Inferior parietal cortex (tissue), 1 donor: ENCODE measurements at regions not wholly inside any gene's neighbourhood (a gene's known extent, or its start where the extent isn't known, plus 50 kb on each side); places are given as distances from the start of the nearest gene placed in this dataset.
"Not testable (repeated sequence)": the region's sequence is repeated elsewhere in the genome, so short reads cannot be mapped to it uniquely, and the experiment has no call there.

Experiments used
- DNase-seq: peaks from one replicate; pipeline ENCODE4 v3.0.0-alpha.2; 2016; ENCODE audit errors: extremely low spot score

DNA sequence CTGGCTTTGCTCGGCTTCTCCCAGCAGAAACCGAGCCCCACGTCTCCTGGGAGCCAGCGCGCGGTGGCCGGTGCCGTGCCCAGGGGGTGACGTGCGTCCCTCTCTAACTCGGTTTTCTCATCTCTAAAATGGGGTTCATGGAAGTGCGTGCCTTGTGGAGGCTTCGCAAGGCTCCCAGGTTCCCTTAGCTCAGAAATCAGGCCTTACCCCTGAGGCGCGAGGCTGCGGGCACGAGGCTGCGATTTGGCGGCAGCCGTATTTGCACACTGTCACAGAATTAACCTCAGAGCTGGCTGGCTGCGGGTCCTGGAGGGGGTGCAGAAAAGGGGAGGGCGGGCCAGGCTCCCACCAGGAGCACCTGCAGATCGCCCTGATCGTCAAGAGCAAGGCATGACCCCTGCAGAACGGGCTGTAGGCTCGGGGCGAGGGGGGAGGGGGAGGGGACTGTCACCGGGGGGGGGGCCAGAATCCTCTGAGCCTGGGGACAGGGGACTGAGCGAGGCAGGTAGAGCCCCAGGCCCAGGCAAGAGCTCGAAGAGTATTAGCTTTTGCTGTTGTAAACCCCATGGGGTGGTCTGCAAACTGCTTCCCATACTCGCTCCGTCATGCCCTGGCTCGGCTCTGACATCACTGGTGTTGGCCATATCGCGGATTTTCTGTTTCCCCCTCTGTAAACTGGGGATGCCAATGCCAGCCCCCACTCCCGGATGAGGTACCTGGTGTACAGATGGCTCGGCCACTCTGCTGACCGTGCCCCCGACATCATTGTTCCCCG, 62.2 kb downstream of the CCNE1 start:
- no peak for DNase-seq

- no peak for DNase-seq
Measured at GRCh38 chr19:29875931-29876330, 64.1 kb downstream of the CCNE1 start.

DNA sequence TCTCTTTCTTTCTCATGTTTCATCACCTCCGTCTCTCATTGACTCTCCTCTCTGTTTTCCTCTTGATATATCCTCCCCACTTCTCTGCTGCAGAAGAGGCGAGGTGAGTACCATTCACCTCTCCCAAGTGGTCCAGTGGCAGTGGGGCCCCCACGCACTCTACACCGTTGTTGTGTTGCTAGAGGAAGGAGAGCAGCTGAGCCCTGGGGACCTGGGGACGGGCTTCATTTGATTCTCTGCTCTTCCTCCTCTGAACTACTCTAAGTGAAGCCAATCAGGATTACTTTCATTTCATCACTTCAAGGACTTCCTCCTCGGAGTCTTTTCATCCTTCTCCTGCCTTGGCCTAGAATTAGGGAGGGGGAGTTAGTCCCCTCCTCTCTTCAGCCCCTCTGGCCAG, 64.6 kb downstream of the CCNE1 start:
- DNase-seq: no peak

DNA sequence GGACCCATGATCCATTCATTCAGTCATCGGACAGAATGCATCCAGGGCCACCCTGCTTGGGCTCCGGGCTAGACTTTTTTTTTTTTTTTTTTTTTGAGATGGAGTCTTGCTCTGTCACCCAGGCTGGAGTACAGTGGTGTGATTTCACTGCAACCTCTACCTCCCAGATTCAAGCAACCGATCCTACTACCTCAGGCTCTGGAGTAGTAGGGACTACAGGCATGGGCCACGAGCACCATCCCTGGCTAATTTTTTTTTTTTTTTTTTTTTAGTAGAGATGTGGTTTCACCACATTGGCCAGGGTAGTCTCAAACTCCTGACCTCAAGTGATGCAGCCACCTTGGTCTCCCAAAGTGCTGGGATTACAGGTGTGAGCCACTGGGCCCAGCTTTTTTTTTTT, 65.1 kb downstream of the CCNE1 start:
- not testable (repeated sequence) for DNase-seq

DNA sequence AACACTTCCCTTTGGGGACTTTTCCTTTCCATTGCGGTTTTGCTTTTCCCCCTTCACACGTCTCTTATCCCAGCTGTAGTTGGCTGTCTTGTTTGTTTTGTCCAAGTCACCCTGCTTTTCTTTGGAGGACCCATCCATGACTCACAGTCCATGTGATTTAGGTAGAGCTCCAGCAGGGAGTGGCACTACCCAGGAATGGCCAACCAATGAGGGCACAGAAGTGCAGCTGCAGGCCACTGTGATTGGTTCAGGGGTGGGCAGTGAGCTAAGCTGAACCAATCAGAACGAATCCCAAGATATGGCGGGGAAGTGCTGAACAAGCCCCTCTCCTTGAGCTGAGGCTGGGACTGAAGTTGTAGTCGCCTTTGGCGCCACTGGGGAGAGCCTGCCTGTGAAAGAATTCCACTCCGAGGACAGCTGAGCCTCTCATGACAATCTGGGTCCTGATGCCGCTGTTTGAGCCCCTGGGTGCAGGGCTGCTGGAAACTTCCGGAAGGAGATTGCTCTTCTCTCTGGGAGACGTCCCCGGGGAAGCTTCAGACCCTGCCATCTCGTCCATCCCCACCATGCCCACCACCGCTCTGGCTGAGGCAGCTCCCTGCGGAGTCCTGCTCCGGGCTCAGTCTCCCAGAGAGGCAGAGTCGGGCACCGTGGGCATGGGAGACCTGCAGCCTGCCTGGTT, 62.9 kb upstream of the URI1 start:
- DNase-seq: peak; percentile 30

DNA sequence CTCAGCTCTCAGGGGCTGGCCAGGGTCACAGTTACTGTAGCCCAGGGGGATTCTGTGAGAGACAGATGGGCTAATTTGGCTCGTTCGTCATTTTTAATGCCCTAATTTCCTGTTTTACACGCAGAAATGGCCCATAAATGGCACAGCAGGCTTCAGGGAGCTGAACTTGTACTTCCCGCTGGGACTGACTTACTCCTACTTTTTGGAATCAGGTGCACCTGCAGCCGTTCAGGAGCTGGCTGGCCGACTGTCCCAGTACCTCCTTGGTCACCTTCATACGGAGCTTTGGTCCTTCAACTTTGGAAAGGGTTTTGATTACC, 62.4 kb upstream of the URI1 start:
- no peak for DNase-seq

DNA sequence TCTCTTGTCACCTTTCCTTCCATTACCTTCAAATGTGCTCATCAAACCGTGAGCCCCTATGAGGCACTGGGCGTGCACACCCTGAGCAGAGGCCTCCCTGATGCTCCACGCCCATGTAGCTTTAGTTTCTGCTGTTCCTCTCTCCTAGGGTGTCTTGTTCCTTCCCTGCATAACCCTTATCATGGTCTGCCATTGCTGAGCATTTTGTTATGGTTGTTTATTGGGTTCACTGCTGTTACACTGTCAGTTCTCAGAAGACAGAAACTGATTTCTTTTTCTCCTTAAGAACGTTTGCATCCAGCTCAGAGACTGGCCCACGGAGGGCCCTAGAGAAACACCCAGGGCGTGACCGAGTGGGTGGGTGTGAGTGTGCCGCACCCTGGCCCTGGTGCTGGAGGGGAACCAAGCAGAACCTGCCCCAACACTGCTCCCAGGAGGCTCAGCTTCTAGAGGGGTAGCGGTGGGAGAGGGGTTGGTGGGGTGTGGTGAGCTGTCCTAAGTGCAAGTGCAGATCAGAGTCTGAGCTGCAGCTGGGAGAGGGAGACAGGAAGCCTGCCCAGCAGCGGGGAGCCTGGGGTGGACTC, 61.4 kb upstream of the URI1 start:
- no peak for DNase-seq

GRCh38 chr19:29881386-29881785, 60.7 kb upstream of the URI1 start:
- DNase-seq: no peak

DNA sequence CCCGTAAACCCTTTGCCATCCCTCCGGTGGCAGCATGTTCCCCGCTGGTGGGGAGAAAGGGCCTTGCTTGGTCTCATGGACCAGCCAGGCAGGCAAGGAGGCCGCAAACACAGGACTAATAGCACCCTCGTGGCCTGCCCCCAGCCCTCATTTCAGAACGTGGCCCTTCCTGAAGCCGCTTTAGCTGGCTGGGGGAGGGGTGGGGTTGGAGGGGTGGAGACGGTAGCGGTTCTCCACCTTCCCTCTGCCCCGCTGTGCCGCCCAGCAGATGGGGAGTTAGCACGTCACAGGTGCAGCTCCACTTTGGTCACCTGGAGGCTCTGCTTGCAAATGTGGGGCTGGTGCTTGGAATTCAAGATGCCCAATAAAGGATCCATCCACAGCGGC, 59.3 kb upstream of the URI1 start:
- DNase-seq: no peak

DNA sequence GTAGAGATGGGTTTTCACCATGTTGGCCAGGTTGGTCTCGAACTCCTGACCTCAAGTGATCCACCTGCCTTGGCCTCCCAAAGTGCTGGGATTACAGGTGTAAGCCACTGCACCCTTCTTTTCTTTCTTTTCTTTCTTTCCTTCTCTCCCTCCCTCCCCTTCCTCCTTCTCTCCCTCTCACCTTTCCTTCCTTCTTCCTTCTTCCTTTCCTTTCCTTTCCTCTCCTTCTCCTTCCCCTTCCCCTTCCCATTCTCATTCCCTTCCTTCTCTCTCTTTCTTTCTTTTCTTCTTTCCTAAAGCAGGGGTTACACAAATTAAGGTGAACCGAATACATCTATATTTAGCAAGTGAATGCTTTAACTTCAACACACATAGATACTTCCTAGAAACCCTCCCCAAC, 58.0 kb upstream of the URI1 start:
- DNase-seq: no peak

DNA sequence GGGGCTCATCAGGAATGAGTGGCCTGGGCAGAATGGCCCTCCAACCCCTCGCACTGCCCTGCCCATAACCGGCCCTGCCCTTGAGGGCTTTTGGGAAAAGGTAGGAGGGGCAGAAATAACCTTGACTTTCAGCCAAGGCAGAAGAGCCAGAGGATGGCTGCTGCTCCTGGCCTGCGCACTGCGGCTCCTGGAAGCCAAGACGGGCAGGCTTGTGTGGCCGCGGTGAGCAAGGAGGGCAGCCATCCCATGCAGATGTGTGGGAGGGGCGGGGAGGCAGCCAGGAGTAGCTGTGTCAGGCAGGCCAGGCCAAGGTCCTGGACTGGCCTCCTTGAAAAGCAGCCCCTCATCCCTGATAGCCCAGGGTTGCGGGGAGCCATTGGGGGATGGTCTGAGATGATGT, 57.6 kb upstream of the URI1 start:
- no peak for DNase-seq

DNA sequence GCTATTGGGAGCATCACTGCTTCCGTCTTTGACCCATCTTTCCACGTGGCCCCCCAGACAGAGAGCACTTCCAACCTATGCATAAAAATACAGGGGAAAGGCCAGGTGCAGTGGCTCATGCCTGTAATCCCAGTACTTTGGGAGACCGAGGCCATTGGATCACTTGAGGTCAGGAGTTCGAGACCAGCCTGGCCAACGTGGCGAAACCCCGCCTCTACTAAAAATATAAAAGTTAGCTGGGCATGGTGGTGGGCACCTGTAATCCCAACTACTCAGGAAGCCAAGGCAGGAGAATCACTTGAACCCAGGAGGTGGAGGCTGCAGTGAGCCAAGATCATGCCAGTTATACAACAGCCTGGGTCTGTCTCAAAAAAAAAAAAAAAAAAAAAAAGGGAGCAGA, 55.9 kb upstream of the URI1 start:
- DNase-seq: not testable (repeated sequence)

GRCh38 chr19:29886586-29886985, 55.5 kb upstream of the URI1 start:
- DNase-seq: no peak

DNA sequence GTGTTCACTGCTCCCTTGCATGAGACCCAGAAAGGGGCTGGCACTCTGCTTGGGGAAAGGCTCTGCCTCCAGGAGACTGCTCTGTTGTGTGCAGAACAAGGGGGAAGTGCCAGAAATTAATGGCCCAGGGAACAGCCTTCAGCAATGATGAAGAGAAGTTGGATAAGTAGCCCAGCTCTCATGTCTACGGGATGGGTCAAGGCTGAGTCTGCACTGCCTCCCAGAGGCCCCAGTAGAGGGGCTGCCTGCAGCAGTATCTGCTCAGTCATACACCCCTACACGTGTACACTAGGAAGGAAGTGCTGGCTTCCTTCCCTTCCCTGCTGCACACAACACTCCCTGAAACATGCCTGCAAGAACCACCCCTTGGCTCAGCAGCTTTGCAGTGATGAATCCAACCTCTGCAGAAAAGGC, 54.6 kb upstream of the URI1 start:
- DNase-seq: no peak

- not testable (repeated sequence) for DNase-seq
Measured at GRCh38 chr19:29888047-29888446, 54.0 kb upstream of the URI1 start.

- DNase-seq: no peak
Measured at GRCh38 chr19:29889702-29890101, 52.3 kb upstream of the URI1 start.

GRCh38 chr19:29890392-29890791, 51.6 kb upstream of the URI1 start:
- DNase-seq: no peak
